H1 (cell line): ENCODE measurements at regions not wholly inside any gene's neighbourhood (a gene's known extent, or its start where the extent isn't known, plus 50 kb on each side); places are given as distances from the start of the nearest gene placed in this dataset.

Experiments
- ASH2L ChIP-seq: fragments of 200-600, 300-600 bp; sonication (generic); IDR thresholded peaks from one replicate; pipeline ENCODE4 v1.7.1; 2017; ENCODE audit warnings: low read length
- CHD1 ChIP-seq: IDR thresholded peaks from 2 replicates; pipeline ENCODE4 v1.6.1; 2012; ENCODE audit warnings: low read depth, low read length, improper control_type of control experiment
- CTBP2 ChIP-seq: IDR thresholded peaks from 2 replicates; pipeline ENCODE4 v1.7.0; 2011; ENCODE audit warnings: borderline replicate concordance, mild to moderate bottlenecking, moderate library complexity, mixed read lengths, low read length; ENCODE audit not compliant: insufficient read depth, insufficient read length
- CTCF ChIP-seq, 3 experiments: IDR thresholded peaks; 1 replicate in 2 of 3; 2 replicates in 1 of 3; pipeline versions ENCODE4 v1.5.1 to v1.6.1; 2011; ENCODE audit warnings: low read length in 3 of 3, mild to moderate bottlenecking in 3 of 3, inconsistent platforms in 2 of 3, low read depth in 1 of 3, moderate library complexity in 1 of 3; ENCODE audit not compliant: insufficient read depth in 1 of 3; ENCODE audit errors: control extremely low read depth in 1 of 3
- RFX5 ChIP-seq: IDR thresholded peaks from 2 replicates; pipeline ENCODE4 v1.6.1; 2011; ENCODE audit warnings: low read depth, low read length, improper control_type of control experiment, borderline replicate concordance
- SP2 ChIP-seq: IDR thresholded peaks from 2 replicates; pipeline ENCODE4 v1.6.1; 2012; ENCODE audit warnings: mild to moderate bottlenecking, low read length, inconsistent platforms
- TAF7 ChIP-seq: optimal IDR thresholded peaks from 2 replicates; pipeline ENCODE3; 2011; ENCODE audit warnings: low read depth, mild to moderate bottlenecking, inconsistent platforms, low read length, moderate library complexity, borderline replicate concordance
- TBP ChIP-seq: IDR thresholded peaks from 2 replicates; pipeline ENCODE4 v1.6.1; 2011; ENCODE audit warnings: low read depth, low read length, improper control_type of control experiment

- TF ChIP-seq ASH2L (no peak), SP2 (no peak), CHD1 (no peak), CTCF (IDR thresholded peaks at IDR 0.05; ENCODE audit: control extremely low read depth in 1 of 3, insufficient read depth in 1 of 3, low read depth in 1 of 3, low read length in 3 of 3) (no peak), CTBP2 (no peak), RFX5 (no peak), TBP (no peak), TAF7 (no peak)
These were observed 390.6 kb upstream of the PKDCC start (continued) for GRCh38 chr2:41657226-41657625.
